Neural crest cell (in vitro differentiated cells): ENCODE measurements at regions not wholly inside any gene's neighbourhood (a gene's known extent, or its start where the extent isn't known, plus 50 kb on each side); places are given as distances from the start of the nearest gene placed in this dataset.

Experiments
- DNase-seq: peaks from one replicate; pipeline ENCODE4 v3.0.0; 2021; ENCODE audit warnings: low read depth, mixed read lengths, low spot score
- H3K27ac Mint-ChIP-seq: one replicate; pipeline ENCODE4 v1.8.0; 2021; ENCODE audit warnings: mild to moderate bottlenecking, mixed read lengths; ENCODE audit not compliant: unreplicated experiment
- H3K27me3 Mint-ChIP-seq: 2 replicates; pipeline ENCODE4 v1.8.0; 2021; ENCODE audit warnings: low read depth, mild to moderate bottlenecking, mixed read lengths
- H3K36me3 Mint-ChIP-seq: 2 replicates; pipeline ENCODE4 v1.8.0; 2021; ENCODE audit warnings: low read depth, mild to moderate bottlenecking, mixed read lengths
- H3K4me1 Mint-ChIP-seq: 2 replicates; pipeline ENCODE4 v1.8.0; 2021; ENCODE audit warnings: mixed read lengths
- H3K4me3 Mint-ChIP-seq: one replicate; pipeline ENCODE4 v1.8.0; 2021; ENCODE audit warnings: mild to moderate bottlenecking, mixed read lengths
- H3K9me3 Mint-ChIP-seq: 2 replicates; pipeline ENCODE4 v1.8.0; 2021; ENCODE audit warnings: mixed read lengths
- CTCF ChIP-seq: fragments of 200-600 bp; sonication (generic); conservative IDR thresholded peaks from 2 replicates; pipeline ENCODE4 v1.5.0; 2021; ENCODE audit warnings: antibody characterized with exemption, mild to moderate bottlenecking

GRCh38 chr2:136492901-136493300, 272.4 kb upstream of the THSD7B start:
- no peak overlapping the region for H3K4me3 Mint-ChIP-seq
- H3K36me3 Mint-ChIP-seq: no peaks in the 10 kb centered on the region
- peaks cover 24% of the 10 kb centered on the region for H3K27me3 Mint-ChIP-seq
- H3K9me3 Mint-ChIP-seq: no peaks in the 10 kb centered on the region
- no peak for DNase-seq
- TF ChIP-seq CTCF: no peak
- no peak overlapping the region for H3K27ac Mint-ChIP-seq
- no peaks in the 10 kb centered on the region for H3K4me1 Mint-ChIP-seq

- no peak for DNase-seq
- H3K27me3 Mint-ChIP-seq: peaks cover 20% of the 10 kb centered on the region
- no peaks in the 10 kb centered on the region for H3K9me3 Mint-ChIP-seq
- no peak overlapping the region for H3K27ac Mint-ChIP-seq
- H3K36me3 Mint-ChIP-seq: no peaks in the 10 kb centered on the region
- H3K4me1 Mint-ChIP-seq: no peaks in the 10 kb centered on the region
- TF ChIP-seq CTCF: no peak
- H3K4me3 Mint-ChIP-seq: no peak overlapping the region
Measured at GRCh38 chr2:136490100-136490499, 275.2 kb upstream of the THSD7B start.

- TF ChIP-seq CTCF: no peak
Measured at GRCh38 chr2:136487421-136487820, 277.9 kb upstream of the THSD7B start.

GRCh38 chr2:136486115-136486514, 279.2 kb upstream of the THSD7B start:
- no peak overlapping the region for H3K4me3 Mint-ChIP-seq
- H3K4me1 Mint-ChIP-seq: no peaks in the 10 kb centered on the region
- H3K27me3 Mint-ChIP-seq: peaks cover 8% of the 10 kb centered on the region
- no peaks in the 10 kb centered on the region for H3K36me3 Mint-ChIP-seq
- H3K9me3 Mint-ChIP-seq: no peaks in the 10 kb centered on the region
- no peak for TF ChIP-seq CTCF
- no peak for DNase-seq
- H3K27ac Mint-ChIP-seq: no peak overlapping the region

More at GRCh38 chr2:136487421-136487820, 277.9 kb upstream of the THSD7B start:
- no peak overlapping the region for H3K27ac Mint-ChIP-seq
- DNase-seq: no peak
- peaks cover 15% of the 10 kb centered on the region for H3K27me3 Mint-ChIP-seq
- no peak overlapping the region for H3K4me3 Mint-ChIP-seq
- no peaks in the 10 kb centered on the region for H3K4me1 Mint-ChIP-seq
- H3K9me3 Mint-ChIP-seq: no peaks in the 10 kb centered on the region
- no peaks in the 10 kb centered on the region for H3K36me3 Mint-ChIP-seq

- peaks cover 4% of the 10 kb centered on the region for H3K9me3 Mint-ChIP-seq
- no peak for DNase-seq
- no peak for TF ChIP-seq CTCF
- H3K36me3 Mint-ChIP-seq: no peaks in the 10 kb centered on the region
- H3K4me3 Mint-ChIP-seq: no peak overlapping the region
- H3K27ac Mint-ChIP-seq: no peak overlapping the region
- peaks cover 4% of the 10 kb centered on the region for H3K27me3 Mint-ChIP-seq
- H3K4me1 Mint-ChIP-seq: no peaks in the 10 kb centered on the region
Measured at GRCh38 chr2:136482966-136483365, 282.4 kb upstream of the THSD7B start.

GRCh38 chr2:136482006-136482405, 283.3 kb upstream of the THSD7B start:
- no peak for DNase-seq
- Mint-ChIP-seq H3K27me3 (peaks cover 1% of the 10 kb centered on the region), H3K4me1 (no peaks in the 10 kb centered on the region), H3K9me3 (peaks cover 4% of the 10 kb centered on the region), H3K36me3 (no peaks in the 10 kb centered on the region), H3K27ac (no peak overlapping the region), H3K4me3 (no peak overlapping the region)
- no peak for TF ChIP-seq CTCF
